Cardiac septum (tissue), 1 donor: ENCODE measurements at regions not wholly inside any gene's neighbourhood (a gene's known extent, or its start where the extent isn't known, plus 50 kb on each side); places are given as distances from the start of the nearest gene placed in this dataset.

ENCODE experiments used
- DNase-seq: peaks from one replicate; pipeline ENCODE4 v3.0.0-alpha.2; 2020; ENCODE audit warnings: low spot score
- intact Hi-C: fragments of 100-400 bp; cut with DNase I; formaldehyde crosslinking; loops from one replicate; pipeline ENCODE4 v1.14.0; 2022
- donor health status: DM: no; HTN: no; CAD: no.

- intact Hi-C loops = no loop called here
- DNase-seq = no peak
Observed at GRCh38 chr20:22775256-22775655, 190.9 kb upstream of the FOXA2 start.

GRCh38 chr20:22775671-22776139 lies 191.3 kb upstream of the FOXA2 start:
- intact Hi-C loops = no loop called here
- no peak for DNase-seq

- no peak for DNase-seq
- intact Hi-C loops = no loop called here
Observed at GRCh38 chr20:22776369-22776768, 192.0 kb upstream of the FOXA2 start.

GRCh38 chr20:22779878-22780277 lies 195.5 kb upstream of the FOXA2 start:
- no peak for DNase-seq
- intact Hi-C loops = no loop called here

GRCh38 chr20:22781869-22782268 lies 197.5 kb upstream of the FOXA2 start:
- intact Hi-C loops = no loop called here
- DNase-seq = no peak

GRCh38 chr20:22789676-22790075 lies 205.3 kb upstream of the FOXA2 start:
- intact Hi-C loops = loop anchor here (10.0 kb wide), 1 partner anchor 275 kb away; no protein-coding TSS in a partner anchor
- no peak for DNase-seq

GRCh38 chr20:22791396-22791795 lies 207.0 kb upstream of the FOXA2 start:
- intact Hi-C loops = loop anchor here (10.0 kb wide), 1 partner anchor 273 kb away; no protein-coding TSS in a partner anchor
- no peak for DNase-seq

- intact Hi-C loops = loop anchor here (10.0 kb wide), 1 partner anchor 273 kb away; no protein-coding TSS in a partner anchor
- no peak for DNase-seq
Observed at GRCh38 chr20:22791877-22792525, 207.6 kb upstream of the FOXA2 start.

- DNase-seq = no peak
- intact Hi-C loops = loop anchor here (10.0 kb wide), 1 partner anchor 271 kb away; no protein-coding TSS in a partner anchor
Observed at GRCh38 chr20:22794200-22794599, 209.8 kb upstream of the FOXA2 start.

GRCh38 chr20:22795433-22795832 lies 211.1 kb upstream of the FOXA2 start:
- intact Hi-C loops = loop anchor here (10.0 kb wide), 1 partner anchor 269 kb away; no protein-coding TSS in a partner anchor

GRCh38 chr20:22795871-22796270 lies 211.5 kb upstream of the FOXA2 start:
- intact Hi-C loops = loop anchor here (10.0 kb wide), 1 partner anchor 269 kb away; no protein-coding TSS in a partner anchor
- DNase-seq = no peak

More at GRCh38 chr20:22795433-22795832, 211.1 kb upstream of the FOXA2 start:
- no peak for DNase-seq

GRCh38 chr20:22796469-22797077 lies 212.2 kb upstream of the FOXA2 start:
- no peak for DNase-seq
- intact Hi-C loops = loop anchor here (10.0 kb wide), 1 partner anchor 268 kb away; no protein-coding TSS in a partner anchor

- intact Hi-C loops = loop anchor here (10.0 kb wide), 1 partner anchor 268 kb away; no protein-coding TSS in a partner anchor
- no peak for DNase-seq
Observed at GRCh38 chr20:22797103-22797502, 212.7 kb upstream of the FOXA2 start.

GRCh38 chr20:22799687-22800086 lies 215.3 kb upstream of the FOXA2 start:
- intact Hi-C loops = loop anchor here (10.0 kb wide), 1 partner anchor 265 kb away; no protein-coding TSS in a partner anchor
- no peak for DNase-seq

GRCh38 chr20:22800129-22800528 lies 215.8 kb upstream of the FOXA2 start:
- no peak for DNase-seq
- intact Hi-C loops = no loop called here

- intact Hi-C loops = no loop called here
- no peak for DNase-seq
Observed at GRCh38 chr20:22801528-22801927, 217.2 kb upstream of the FOXA2 start.

GRCh38 chr20:22802296-22802695 lies 217.9 kb upstream of the FOXA2 start:
- intact Hi-C loops = no loop called here
- no peak for DNase-seq

- intact Hi-C loops = no loop called here
- no peak for DNase-seq
Observed at GRCh38 chr20:22805219-22805618, 220.8 kb upstream of the FOXA2 start.

- intact Hi-C loops = no loop called here
- DNase-seq = no peak
Observed at GRCh38 chr20:22805996-22806395, 221.6 kb upstream of the FOXA2 start.

- no peak for DNase-seq
- intact Hi-C loops = no loop called here
Observed at GRCh38 chr20:22807045-22807444, 222.7 kb upstream of the FOXA2 start.
